ENCODE measurements at regions not wholly inside any gene's neighbourhood (a gene's known extent, or its start where the extent isn't known, plus 50 kb on each side); places are given as distances from the start of the nearest gene placed in this dataset.
"Not testable (repeated sequence)": the region's sequence is repeated elsewhere in the genome, so short reads cannot be mapped to it uniquely, and the experiment has no call there.

DNA sequence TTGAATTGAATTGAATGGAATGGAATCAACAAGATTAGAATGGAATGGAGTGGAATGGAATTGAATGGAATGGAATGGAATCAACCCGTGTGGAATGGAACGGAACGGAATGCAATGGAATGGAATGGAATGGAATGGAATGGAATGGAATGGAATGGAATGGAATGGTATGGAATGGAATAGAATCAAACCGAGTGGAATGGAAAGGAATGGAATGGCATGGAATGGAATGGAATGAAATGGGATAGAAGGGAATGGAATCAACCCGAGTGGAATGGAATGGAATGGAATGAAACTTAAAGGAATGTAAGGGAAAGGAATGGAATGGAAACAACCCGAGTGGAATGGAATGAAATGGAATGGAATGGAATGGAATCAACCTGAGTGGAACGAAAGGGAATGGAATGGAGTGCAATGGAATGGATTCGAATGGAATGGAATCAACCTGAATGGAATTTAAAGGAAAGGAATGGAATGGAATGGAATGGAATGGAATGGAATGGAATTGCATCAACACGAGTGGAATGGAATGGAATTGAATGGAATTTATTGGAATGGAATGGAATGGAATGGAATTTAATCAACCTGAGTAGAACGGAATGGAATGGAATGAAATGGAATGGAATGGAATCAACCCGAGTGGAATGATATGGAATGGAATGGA is 1146.6 kb downstream of the RPIA start:
- no peaks in the 10 kb centered on the region for H3K9me3 ChIP-seq (ENCODE audit: low read depth, low read length)
- H3K27me3 ChIP-seq (ENCODE audit: insufficient read depth, low read length), result no peaks in the 10 kb centered on the region
- no peak overlapping the region for H3K4me3 ChIP-seq (ENCODE audit: low read length)
- peaks cover 6% of the 10 kb centered on the region for H3K4me1 ChIP-seq (ENCODE audit: insufficient read depth, low read length)

DNA sequence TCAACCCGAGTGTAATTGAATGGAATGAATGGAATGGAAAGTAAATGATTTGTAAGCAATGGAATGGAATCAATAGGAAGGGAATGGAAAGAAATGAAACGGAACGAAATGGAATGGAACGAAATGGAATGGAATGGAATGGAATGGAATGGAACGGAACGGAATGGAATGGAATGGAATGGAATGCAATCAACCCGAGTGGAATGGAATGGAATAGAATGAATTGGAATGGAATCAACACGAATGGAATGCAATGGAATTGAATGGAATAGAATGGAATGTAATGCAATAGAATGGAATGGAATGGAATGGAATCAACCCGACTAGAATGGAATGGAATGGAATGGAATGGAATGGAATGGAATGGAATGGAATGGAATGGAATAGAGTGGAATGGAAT is 1148.7 kb downstream of the RPIA start:
- not testable (repeated sequence) for H3K4me3 ChIP-seq (ENCODE audit: low read length); H3K4me1 ChIP-seq (ENCODE audit: insufficient read depth, low read length); H3K27me3 ChIP-seq (ENCODE audit: insufficient read depth, low read length)

GRCh38 chr2:89840781-89841475 is 1149.5 kb downstream of the RPIA start:
- H3K4me3 ChIP-seq (ENCODE audit: low read length); H3K4me1 ChIP-seq (ENCODE audit: insufficient read depth, low read length); H3K27me3 ChIP-seq (ENCODE audit: insufficient read depth, low read length); H3K9me3 ChIP-seq (ENCODE audit: low read depth, low read length): not testable (repeated sequence)

More for the DNA sequence above, 1148.7 kb downstream of the RPIA start:
- H3K9me3 ChIP-seq (ENCODE audit: low read depth, low read length), result not testable (repeated sequence)

DNA sequence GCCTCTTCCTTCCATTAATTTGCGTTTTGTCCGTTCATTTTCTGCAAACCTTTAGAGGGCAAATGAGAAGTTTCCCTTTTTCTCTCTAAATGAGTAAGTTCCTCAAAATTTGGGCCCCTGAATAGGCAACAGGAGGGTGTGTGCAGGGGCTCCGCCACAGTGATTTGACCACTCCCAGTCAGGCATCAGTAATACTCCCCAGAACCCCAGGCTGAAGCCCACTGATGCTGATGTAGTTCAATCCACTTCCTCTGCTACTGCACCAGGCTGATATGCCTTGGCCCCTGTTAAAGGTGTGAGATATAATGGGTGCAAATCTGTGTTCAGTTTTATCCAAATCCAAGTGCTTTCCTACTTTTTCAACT is 1150.0 kb downstream of the RPIA start:
- peaks cover 6% of the 10 kb centered on the region for H3K4me1 ChIP-seq (ENCODE audit: insufficient read depth, low read length)
- no peaks in the 10 kb centered on the region for H3K9me3 ChIP-seq (ENCODE audit: low read depth, low read length)
- no peak overlapping the region for H3K4me3 ChIP-seq (ENCODE audit: low read length)
- H3K27me3 ChIP-seq (ENCODE audit: insufficient read depth, low read length), result no peaks in the 10 kb centered on the region

DNA sequence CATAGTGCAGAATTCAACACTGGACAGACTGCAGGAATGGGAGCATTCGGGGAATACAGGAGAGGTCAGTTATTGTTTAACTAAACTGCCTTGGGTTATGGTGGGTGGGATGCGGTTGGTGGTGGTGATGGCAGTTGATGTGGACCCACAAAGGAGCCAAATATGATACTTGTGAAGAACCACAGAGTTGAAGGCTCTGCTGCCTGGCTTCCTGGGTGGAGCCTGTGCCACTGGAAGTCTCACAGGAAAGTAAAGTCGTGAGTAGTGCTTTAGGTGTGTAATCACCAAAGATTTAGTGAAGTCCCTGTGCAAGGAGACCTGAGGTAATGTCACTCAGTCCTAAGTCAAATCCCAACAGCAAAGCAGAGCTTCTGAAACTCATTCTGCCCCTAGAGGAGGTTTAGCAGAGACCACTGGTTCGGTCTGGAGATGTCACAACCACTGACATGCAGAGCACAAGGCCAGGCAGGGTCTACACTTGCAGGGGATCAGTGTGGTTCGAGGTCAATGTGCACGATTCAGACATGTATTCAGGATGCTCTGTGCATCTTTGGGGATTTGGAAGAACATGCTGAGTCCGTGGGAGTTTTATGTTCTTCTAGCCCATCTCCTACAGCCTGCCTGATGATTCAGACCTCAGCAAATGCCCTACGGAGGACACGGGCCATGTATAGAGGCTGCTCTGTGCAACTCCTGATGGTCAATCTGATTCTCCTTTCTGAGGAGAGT is 1150.9 kb downstream of the RPIA start:
- H3K27me3 ChIP-seq (ENCODE audit: insufficient read depth, low read length), result peaks cover 2% of the 10 kb centered on the region
- H3K4me1 ChIP-seq (ENCODE audit: insufficient read depth, low read length), result peaks cover 6% of the 10 kb centered on the region
- H3K9me3 ChIP-seq (ENCODE audit: low read depth, low read length), result no peaks in the 10 kb centered on the region
- no peak overlapping the region for H3K4me3 ChIP-seq (ENCODE audit: low read length)

- no peaks in the 10 kb centered on the region for H3K9me3 ChIP-seq (ENCODE audit: low read depth, low read length)
- H3K4me3 ChIP-seq (ENCODE audit: low read length), result no peak overlapping the region
- peaks cover 2% of the 10 kb centered on the region for H3K27me3 ChIP-seq (ENCODE audit: insufficient read depth, low read length)
- peaks cover 6% of the 10 kb centered on the region for H3K4me1 ChIP-seq (ENCODE audit: insufficient read depth, low read length)
Measured at GRCh38 chr2:89844221-89844943, 1152.9 kb downstream of the RPIA start.

DNA sequence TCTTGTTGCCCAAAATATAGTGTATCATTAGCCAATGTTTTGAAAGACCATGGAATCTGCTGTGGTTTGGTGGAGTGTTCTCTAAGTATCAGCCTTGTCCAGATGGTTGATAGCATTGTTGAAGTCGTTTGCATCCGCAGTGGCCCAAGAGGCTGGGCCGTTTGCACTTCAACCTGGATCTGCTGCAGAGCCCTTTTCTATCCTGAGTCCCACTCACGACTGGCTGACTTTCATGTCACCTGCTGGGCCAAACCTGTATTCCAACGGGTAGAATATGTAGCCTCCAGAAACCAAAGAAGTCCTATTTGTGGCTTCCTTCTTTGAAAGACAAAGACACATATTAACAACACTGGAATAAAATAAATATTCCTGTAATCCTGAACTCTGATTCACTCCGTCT is 1154.1 kb downstream of the RPIA start:
- H3K27me3 ChIP-seq (ENCODE audit: insufficient read depth, low read length), result peaks cover 2% of the 10 kb centered on the region
- H3K4me1 ChIP-seq (ENCODE audit: insufficient read depth, low read length), result peaks cover 6% of the 10 kb centered on the region
- no peak overlapping the region for H3K4me3 ChIP-seq (ENCODE audit: low read length)
- H3K9me3 ChIP-seq (ENCODE audit: low read depth, low read length), result no peaks in the 10 kb centered on the region

GRCh38 chr2:89848114-89848513 is 1156.6 kb downstream of the RPIA start:
- H3K9me3 ChIP-seq (ENCODE audit: low read depth, low read length), result no peaks in the 10 kb centered on the region

GRCh38 chr2:89848763-89849368 is 1157.4 kb downstream of the RPIA start:
- Histone ChIP-seq H3K4me3 (ENCODE audit: low read length) (no peak overlapping the region), H3K4me1 (ENCODE audit: insufficient read depth, low read length) (no peaks in the 10 kb centered on the region), H3K9me3 (ENCODE audit: low read depth, low read length) (no peaks in the 10 kb centered on the region), H3K27me3 (ENCODE audit: insufficient read depth, low read length) (peaks cover 2% of the 10 kb centered on the region)

More at GRCh38 chr2:89848114-89848513, 1156.6 kb downstream of the RPIA start:
- Histone ChIP-seq H3K27me3 (ENCODE audit: insufficient read depth, low read length) (peaks cover 2% of the 10 kb centered on the region), H3K4me3 (ENCODE audit: low read length) (no peak overlapping the region), H3K4me1 (ENCODE audit: insufficient read depth, low read length) (no peaks in the 10 kb centered on the region)

DNA sequence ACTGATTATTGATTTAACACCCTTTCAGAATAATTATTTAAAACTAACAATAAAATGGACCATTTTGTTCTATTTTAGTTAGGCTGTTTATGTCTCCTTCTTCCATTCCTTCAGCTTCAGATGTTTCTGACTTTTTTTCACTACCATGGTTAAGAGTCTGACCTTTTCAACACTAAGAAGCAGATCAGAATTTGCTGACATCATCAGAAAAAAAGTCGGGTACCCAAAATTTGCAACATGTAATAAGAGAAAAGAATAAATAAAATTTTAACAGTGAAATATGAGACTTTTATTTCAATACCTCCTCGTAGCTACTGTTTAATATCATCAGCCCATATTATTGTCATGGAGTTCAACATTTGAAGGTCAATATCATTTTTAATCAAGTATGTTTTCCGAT is 1158.3 kb downstream of the RPIA start:
- Histone ChIP-seq H3K27me3 (ENCODE audit: insufficient read depth, low read length) (peaks cover 2% of the 10 kb centered on the region), H3K4me1 (ENCODE audit: insufficient read depth, low read length) (no peaks in the 10 kb centered on the region), H3K4me3 (ENCODE audit: low read length) (no peak overlapping the region), H3K9me3 (ENCODE audit: low read depth, low read length) (no peaks in the 10 kb centered on the region)

- Histone ChIP-seq H3K4me1 (ENCODE audit: insufficient read depth, low read length) (no peaks in the 10 kb centered on the region), H3K9me3 (ENCODE audit: low read depth, low read length) (no peaks in the 10 kb centered on the region), H3K27me3 (ENCODE audit: insufficient read depth, low read length) (peaks cover 2% of the 10 kb centered on the region), H3K4me3 (ENCODE audit: low read length) (no peak overlapping the region)
Measured at GRCh38 chr2:89850481-89850880, 1159.0 kb downstream of the RPIA start.

DNA sequence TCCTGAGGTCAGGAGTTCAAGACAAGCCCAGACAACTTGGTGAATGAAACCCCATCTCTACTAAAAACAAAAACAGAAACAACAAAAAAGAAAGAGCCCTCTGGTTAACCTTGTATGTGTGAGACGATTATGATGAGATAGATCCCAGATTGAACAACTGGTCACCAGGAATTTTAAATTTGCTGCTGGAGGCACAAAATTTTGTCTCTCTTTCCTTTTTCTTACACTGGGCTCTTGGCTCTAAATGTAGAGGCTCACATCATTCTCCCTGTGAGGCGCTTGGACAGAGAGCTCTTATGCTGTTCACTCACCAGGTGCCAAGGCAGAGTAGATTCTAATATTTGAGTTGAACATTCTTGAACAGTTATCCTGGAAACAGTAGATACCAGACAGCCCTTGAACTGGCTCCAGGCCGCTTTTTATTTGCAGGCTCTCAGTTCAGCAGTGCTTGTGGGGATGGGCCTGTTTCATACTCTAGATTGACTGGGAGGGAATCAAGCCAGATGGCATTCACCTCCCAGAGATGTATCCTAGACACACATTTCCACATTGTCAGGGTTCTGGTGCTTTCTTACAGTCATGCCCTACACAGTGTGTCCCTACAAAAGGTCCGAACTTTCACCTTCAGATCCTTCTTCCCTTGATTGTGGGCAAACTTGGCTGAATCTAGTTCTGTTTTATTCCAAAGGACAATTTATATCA is 1159.6 kb downstream of the RPIA start:
- H3K4me1 ChIP-seq (ENCODE audit: insufficient read depth, low read length), result no peaks in the 10 kb centered on the region

DNA sequence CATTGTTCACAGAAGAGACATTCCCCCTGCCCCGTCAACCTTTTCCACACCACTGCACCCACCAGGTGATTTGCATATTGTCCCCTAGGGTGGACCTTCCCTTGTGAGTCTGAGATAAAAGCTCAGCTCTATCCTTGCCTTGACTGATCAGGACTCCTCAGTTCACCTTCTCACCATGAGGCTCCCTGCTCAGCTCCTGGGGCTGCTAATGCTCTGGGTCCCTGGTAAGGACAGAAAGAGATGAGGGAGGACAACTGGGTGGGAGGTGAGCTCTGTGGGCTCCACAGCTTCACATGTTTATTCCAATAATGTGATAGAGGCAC is 1160.1 kb downstream of the RPIA start:
- Histone ChIP-seq H3K27me3 (ENCODE audit: insufficient read depth, low read length) (peaks cover 2% of the 10 kb centered on the region), H3K4me1 (ENCODE audit: insufficient read depth, low read length) (no peaks in the 10 kb centered on the region), H3K4me3 (ENCODE audit: low read length) (no peak overlapping the region), H3K9me3 (ENCODE audit: low read depth, low read length) (no peaks in the 10 kb centered on the region)

More for the DNA sequence above, 1159.6 kb downstream of the RPIA start:
- Histone ChIP-seq H3K4me3 (ENCODE audit: low read length) (no peak overlapping the region), H3K27me3 (ENCODE audit: insufficient read depth, low read length) (peaks cover 2% of the 10 kb centered on the region), H3K9me3 (ENCODE audit: low read depth, low read length) (no peaks in the 10 kb centered on the region)

- H3K4me1 ChIP-seq (ENCODE audit: insufficient read depth, low read length); H3K9me3 ChIP-seq (ENCODE audit: low read depth, low read length); H3K4me3 ChIP-seq (ENCODE audit: low read length); H3K27me3 ChIP-seq (ENCODE audit: insufficient read depth, low read length): not testable (repeated sequence)
Measured at GRCh38 chr2:89853427-89853826, 1162.0 kb downstream of the RPIA start.
